Large intestine (tissue), 3 donors: ENCODE measurements at regions not wholly inside any gene's neighbourhood (a gene's known extent, or its start where the extent isn't known, plus 50 kb on each side); places are given as distances from the start of the nearest gene placed in this dataset.

Experiments used
- DNase-seq, 2 donors: peaks; one replicate each; pipeline versions ENCODE4 v3.0.0 to v3.0.0-alpha.2; 2013
- H3K27ac ChIP-seq: one replicate; pipeline ENCODE4 v1.5.1; 2013; ENCODE audit warnings: low read length
- H3K27me3 ChIP-seq: 2 replicates; pipeline ENCODE4 v1.6.1; 2013; ENCODE audit warnings: low read length; ENCODE audit not compliant: control insufficient read depth, insufficient read depth
- H3K36me3 ChIP-seq: 2 replicates; pipeline ENCODE4 v1.6.1; 2013; ENCODE audit warnings: low read length; ENCODE audit not compliant: control insufficient read depth, insufficient read depth
- H3K4me1 ChIP-seq: one replicate; pipeline ENCODE4 v1.6.1; 2013; ENCODE audit warnings: low read length; ENCODE audit not compliant: control insufficient read depth, insufficient read depth
- H3K4me3 ChIP-seq: one replicate; pipeline ENCODE4 v1.5.1; 2013; ENCODE audit warnings: low read length
- H3K9me3 ChIP-seq: one replicate; pipeline ENCODE4 v1.6.1; 2013; ENCODE audit warnings: mild to moderate bottlenecking, low read depth, low read length, moderate library complexity; ENCODE audit not compliant: control insufficient read depth
- WGBS: methylation state at CpG from one replicate; pipeline ENCODE4 v1.1.5; 2013; ENCODE audit warnings: low lambda C conversion rate; ENCODE audit not compliant: insufficient coverage; 5-methylcytosine and 5-hydroxymethylcytosine counted together

DNA sequence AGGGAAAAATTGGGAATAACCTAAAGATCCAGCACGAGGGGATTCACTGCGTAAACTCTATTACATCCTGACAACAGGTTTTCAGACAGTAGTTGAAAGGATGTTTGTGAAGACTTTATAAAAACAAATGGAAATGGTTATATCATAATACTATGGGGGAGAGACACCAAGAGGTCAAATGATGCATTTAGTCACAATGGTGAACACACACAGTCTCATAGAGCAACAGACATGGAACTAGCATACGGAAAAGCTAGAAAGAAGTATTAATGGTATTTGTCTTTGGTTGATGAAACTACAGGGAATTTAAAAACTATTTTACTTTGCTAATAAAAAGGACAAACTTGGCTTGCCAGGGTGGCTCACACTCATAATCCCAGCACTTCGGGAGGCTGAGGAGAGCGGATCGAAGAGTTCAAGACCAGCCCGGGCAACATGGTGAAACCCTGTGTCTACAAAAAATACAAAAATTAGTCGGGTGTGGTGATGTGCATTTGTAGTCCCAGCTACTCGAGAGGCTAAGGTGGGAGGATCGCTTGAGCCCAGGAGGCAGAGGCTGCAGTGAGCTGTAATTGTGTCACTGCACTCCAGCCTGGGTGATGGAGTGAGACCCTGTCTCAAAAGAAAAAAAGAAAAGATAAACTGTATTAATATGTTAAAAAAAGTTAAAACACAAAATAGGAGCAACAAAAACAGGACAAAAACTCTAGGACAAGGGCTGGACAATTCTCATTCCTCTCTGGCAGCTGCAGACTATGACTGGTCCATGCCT lies 94.8 kb downstream of the MYCN start:
- WGBS = 98% methylated on average over 5 of the region's 10 CpGs

GRCh38 chr2:16034151-16034974 lies 94.0 kb downstream of the MYCN start:
- H3K27ac ChIP-seq = no peak overlapping the region
- peak; percentile 24 to 31 for DNase-seq
- no peaks in the 10 kb centered on the region for H3K9me3 ChIP-seq
- H3K4me3 ChIP-seq = no peak overlapping the region
- H3K36me3 ChIP-seq = no peaks in the 10 kb centered on the region
- H3K4me1 ChIP-seq = no peaks in the 10 kb centered on the region
- no CpG with 5 or more reads among the region's 5 CpGs for WGBS
- H3K27me3 ChIP-seq = no peaks in the 10 kb centered on the region

More for the DNA sequence above, 94.8 kb downstream of the MYCN start:
- no peaks in the 10 kb centered on the region for H3K9me3 ChIP-seq
- H3K4me3 ChIP-seq = no peak overlapping the region
- H3K4me1 ChIP-seq = no peaks in the 10 kb centered on the region
- no peaks in the 10 kb centered on the region for H3K27me3 ChIP-seq
- no peaks in the 10 kb centered on the region for H3K36me3 ChIP-seq
- no peak overlapping the region for H3K27ac ChIP-seq
- no peak for DNase-seq

DNA sequence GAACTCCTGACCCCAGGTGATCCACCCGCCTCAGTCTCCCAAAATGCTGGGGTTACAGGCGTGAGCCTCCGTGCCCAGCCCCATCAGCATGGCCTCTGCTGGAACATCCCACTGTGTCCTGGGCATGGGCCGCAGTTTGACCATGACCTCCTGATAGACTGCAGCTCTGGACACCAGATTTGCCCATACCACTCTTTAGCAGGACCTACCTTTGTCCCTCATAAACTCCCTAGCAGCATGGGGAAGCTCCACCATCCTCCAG lies 92.6 kb downstream of the MYCN start:
- DNase-seq = no peak
- Histone ChIP-seq H3K36me3 (no peaks in the 10 kb centered on the region), H3K9me3 (no peaks in the 10 kb centered on the region), H3K27me3 (no peaks in the 10 kb centered on the region), H3K4me1 (no peaks in the 10 kb centered on the region), H3K4me3 (no peak overlapping the region), H3K27ac (no peak overlapping the region)
- WGBS = 100% methylated on average over 1 of the region's 4 CpGs

DNA sequence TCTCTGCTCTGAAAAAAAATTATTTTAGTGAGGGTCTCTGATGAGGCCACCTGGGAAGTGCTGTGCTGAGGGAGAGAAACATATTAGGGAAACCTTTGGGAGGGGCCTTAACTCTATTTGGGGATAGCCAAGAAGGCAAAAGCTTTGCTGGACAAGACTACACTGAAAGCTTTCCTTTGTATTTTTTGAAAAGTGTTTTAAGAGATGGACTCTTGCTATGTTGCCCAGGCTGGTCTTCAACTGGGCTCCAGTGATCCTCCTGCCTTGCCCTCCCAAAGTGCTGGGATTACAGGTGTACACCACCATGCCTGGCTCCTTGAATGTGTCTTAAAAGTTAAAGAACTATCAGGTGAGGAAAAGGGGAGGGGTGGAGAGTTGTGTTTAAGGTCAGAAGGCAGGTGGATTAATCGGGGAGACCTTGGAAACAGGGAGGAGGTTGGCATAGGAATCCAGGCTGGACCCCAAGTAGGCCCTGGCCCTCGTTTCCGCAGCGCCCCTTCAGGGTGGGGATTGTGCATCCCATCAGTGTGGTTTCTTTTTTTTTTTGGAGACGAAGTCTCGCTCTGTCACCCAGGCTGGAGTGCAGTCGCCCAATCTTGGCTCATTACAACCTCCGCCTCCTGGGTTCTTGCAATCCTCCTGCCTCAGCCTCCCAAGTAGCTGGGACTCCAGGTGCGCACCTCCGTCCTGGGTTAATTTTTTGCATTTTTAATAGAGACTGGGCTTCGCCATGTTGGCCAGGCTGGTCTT lies 92.1 kb downstream of the MYCN start:
- no peak overlapping the region for H3K27ac ChIP-seq
- no peaks in the 10 kb centered on the region for H3K27me3 ChIP-seq
- H3K4me1 ChIP-seq = no peaks in the 10 kb centered on the region
- no peaks in the 10 kb centered on the region for H3K9me3 ChIP-seq
- H3K4me3 ChIP-seq = no peak overlapping the region
- DNase-seq = no peak
- no CpG with 5 or more reads among the region's 11 CpGs for WGBS
- H3K36me3 ChIP-seq = no peaks in the 10 kb centered on the region

- Histone ChIP-seq H3K4me1 (no peaks in the 10 kb centered on the region), H3K4me3 (no peak overlapping the region), H3K9me3 (no peaks in the 10 kb centered on the region), H3K36me3 (no peaks in the 10 kb centered on the region), H3K27me3 (no peaks in the 10 kb centered on the region), H3K27ac (no peak overlapping the region)
- WGBS = 93% methylated on average over 3 of the region's 8 CpGs
- DNase-seq = no peak
These were observed 91.5 kb downstream of the MYCN start for GRCh38 chr2:16031848-16032159.

GRCh38 chr2:16031058-16031847 lies 90.9 kb downstream of the MYCN start:
- WGBS = 50% methylated on average over 1 of the region's 11 CpGs
- Histone ChIP-seq H3K27ac (no peak overlapping the region), H3K4me3 (no peak overlapping the region)

DNA sequence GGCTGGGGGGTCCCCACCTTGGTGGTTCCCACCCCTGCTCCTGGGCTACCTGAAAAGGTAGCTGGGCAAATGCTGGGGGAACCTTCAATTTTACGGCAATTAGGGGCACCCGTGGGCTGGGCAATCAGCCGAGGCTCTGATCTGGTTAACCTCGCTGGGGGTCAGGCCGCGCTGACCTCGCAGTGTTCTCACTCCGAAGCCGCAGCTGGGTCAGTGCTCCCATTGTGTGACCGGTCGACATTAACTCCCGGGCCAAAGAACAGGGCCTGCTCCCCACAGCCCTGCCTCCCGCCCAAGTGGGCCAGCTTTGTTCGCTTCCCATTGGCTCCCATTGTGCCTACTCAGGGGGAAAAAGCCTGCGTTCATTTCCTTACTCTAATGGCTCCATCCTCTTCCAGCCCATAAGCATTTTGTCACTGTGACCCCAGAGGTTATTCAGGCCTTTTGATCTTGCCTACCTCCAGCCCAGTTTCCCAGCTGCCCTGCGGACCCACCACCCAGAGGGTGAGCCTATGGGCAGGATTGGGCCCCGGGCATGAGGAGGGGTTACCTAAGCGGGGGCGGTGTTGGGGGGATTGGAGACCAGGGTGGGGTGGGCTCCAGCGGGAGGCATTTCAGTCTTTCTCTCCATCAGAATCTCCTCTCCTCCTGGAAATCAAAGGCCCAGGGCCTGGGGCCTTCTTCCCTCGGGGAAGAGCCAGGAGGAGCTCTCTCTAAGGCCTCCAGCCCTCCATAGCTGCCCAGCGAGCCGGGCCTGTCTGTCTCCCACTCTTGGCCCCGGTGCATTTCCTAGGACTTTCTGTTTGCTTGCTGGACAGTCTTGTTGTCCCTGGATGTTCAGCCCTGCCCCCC lies 90.1 kb downstream of the MYCN start:
- Histone ChIP-seq H3K27me3 (no peaks in the 10 kb centered on the region), H3K9me3 (no peaks in the 10 kb centered on the region), H3K27ac (no peak overlapping the region), H3K4me3 (no peak overlapping the region), H3K36me3 (no peaks in the 10 kb centered on the region), H3K4me1 (no peaks in the 10 kb centered on the region)
- WGBS = no CpG with 5 or more reads among the region's 24 CpGs
- DNase-seq = no peak

More at GRCh38 chr2:16031058-16031847, 90.9 kb downstream of the MYCN start:
- Histone ChIP-seq H3K4me1 (no peaks in the 10 kb centered on the region), H3K36me3 (no peaks in the 10 kb centered on the region), H3K9me3 (no peaks in the 10 kb centered on the region), H3K27me3 (no peaks in the 10 kb centered on the region)
- no peak for DNase-seq

DNA sequence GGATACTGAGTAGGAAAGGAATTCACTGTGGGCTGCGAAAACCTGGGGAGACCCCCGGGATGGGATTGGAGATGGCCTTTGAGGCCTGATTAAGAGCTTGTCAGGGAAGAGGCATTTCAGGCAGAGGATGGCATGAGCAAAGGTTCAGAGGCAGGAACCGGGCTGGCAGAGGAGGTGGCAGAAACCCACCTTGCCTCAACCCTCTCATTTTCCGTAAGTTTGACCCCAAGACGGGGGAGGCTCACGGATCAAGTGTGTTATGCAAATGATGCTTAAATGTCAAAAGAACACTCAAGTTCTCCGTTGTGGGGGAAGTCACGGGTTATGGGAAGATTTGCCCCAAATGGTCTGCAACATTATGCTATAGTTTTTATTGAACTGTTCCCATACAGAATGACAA lies 88.3 kb downstream of the MYCN start:
- Histone ChIP-seq H3K36me3 (no peaks in the 10 kb centered on the region), H3K9me3 (no peaks in the 10 kb centered on the region)
- WGBS = 67% methylated on average over 1 of the region's 8 CpGs

GRCh38 chr2:16026816-16027501 lies 86.6 kb downstream of the MYCN start:
- no peak for DNase-seq

More for the DNA sequence above, 88.3 kb downstream of the MYCN start:
- no peak for DNase-seq
- Histone ChIP-seq H3K27me3 (no peaks in the 10 kb centered on the region), H3K27ac (no peak overlapping the region), H3K4me1 (no peaks in the 10 kb centered on the region), H3K4me3 (no peak overlapping the region)

More at GRCh38 chr2:16026816-16027501, 86.6 kb downstream of the MYCN start:
- H3K9me3 ChIP-seq = no peaks in the 10 kb centered on the region
- H3K27ac ChIP-seq = no peak overlapping the region
- 95% methylated on average over 2 of the region's 8 CpGs for WGBS
- H3K36me3 ChIP-seq = no peaks in the 10 kb centered on the region
- no peak overlapping the region for H3K4me3 ChIP-seq
- no peaks in the 10 kb centered on the region for H3K27me3 ChIP-seq
- H3K4me1 ChIP-seq = no peaks in the 10 kb centered on the region
